ENCODE measurements at regions not wholly inside any gene's neighbourhood (a gene's known extent, or its start where the extent isn't known, plus 50 kb on each side); places are given as distances from the start of the nearest gene placed in this dataset.

GRCh38 chr13:76463314-76463713, 422.9 kb downstream of the KCTD12 start (continued):
- TF ChIP-seq YY1 (IDR thresholded peaks at IDR 0.05; ENCODE audit: low read depth) = no peak
- no peak for TF ChIP-seq FOXM1 (IDR thresholded peaks at IDR 0.05; ENCODE audit: low read depth)
- TF ChIP-seq TEAD4 (IDR thresholded peaks at IDR 0.05; ENCODE audit: borderline replicate concordance, insufficient read depth) = no peak
- TF ChIP-seq SIN3A (IDR thresholded peaks at IDR 0.05; ENCODE audit: borderline replicate concordance, low read depth, low read length) = no peak
- no peak for TF ChIP-seq MAX (IDR thresholded peaks at IDR 0.05; ENCODE audit: low read depth)
- no peak for TF ChIP-seq ZBTB33 (IDR thresholded peaks at IDR 0.05; ENCODE audit: borderline replicate concordance, low read depth)

- H3F3A ChIP-seq (replicated peaks; ENCODE audit: insufficient read depth) = no peaks in the 10 kb centered on the region
- CTCF ChIA-PET = interaction anchor here (1.0 kb wide), 1 partner anchor 586 kb away, joined by 3 read pairs; no protein-coding TSS in a partner anchor
- peaks cover 0 to 3% of the 10 kb centered on the region in 2 experiments for H3K36me3 ChIP-seq (replicated peaks in 1 of 2; ENCODE audit: control insufficient read depth in 1 of 2, insufficient read depth in 2 of 2, low read length in 1 of 2)
- H3K4me3 ChIP-seq (ENCODE audit: low read depth in 2 of 2, low read length in 1 of 2) = no peak overlapping the region
- H4K20me1 ChIP-seq (ENCODE audit: insufficient read depth) = no peaks in the 10 kb centered on the region
- H3K9me2 ChIP-seq = no peaks in the 10 kb centered on the region
- H3K4me2 ChIP-seq = no peak overlapping the region
- H3K9ac ChIP-seq = no peak overlapping the region
- WGBS (ENCODE audit: low lambda C conversion rate) = 44% methylated on average over 4 of the region's 4 CpGs
- no peak for DNase-seq
- no peak overlapping the region for H2AFZ ChIP-seq (ENCODE audit: low read depth)
- no peaks in the 10 kb centered on the region for H3K79me2 ChIP-seq (ENCODE audit: insufficient read depth)
- TF ChIP-seq YY1 (IDR thresholded peaks at IDR 0.05; ENCODE audit: low read depth) = no peak
- TF ChIP-seq NRF1 (IDR thresholded peaks at IDR 0.05; ENCODE audit: low read depth, low read length) = no peak
- TF ChIP-seq, protein P1, sequence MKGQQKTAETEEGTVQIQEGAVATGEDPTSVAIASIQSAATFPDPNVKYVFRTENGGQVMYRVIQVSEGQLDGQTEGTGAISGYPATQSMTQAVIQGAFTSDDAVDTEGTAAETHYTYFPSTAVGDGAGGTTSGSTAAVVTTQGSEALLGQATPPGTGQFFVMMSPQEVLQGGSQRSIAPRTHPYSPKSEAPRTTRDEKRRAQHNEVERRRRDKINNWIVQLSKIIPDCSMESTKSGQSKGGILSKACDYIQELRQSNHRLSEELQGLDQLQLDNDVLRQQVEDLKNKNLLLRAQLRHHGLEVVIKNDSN (IDR thresholded peaks at IDR 0.05; ENCODE audit: borderline replicate concordance, low read depth) = no peak
- TF ChIP-seq GABPA (IDR thresholded peaks at IDR 0.05; ENCODE audit: low read depth) = no peak
- no peak for TF ChIP-seq SMC3 (IDR thresholded peaks at IDR 0.05; ENCODE audit: low read depth, low read length)
- no peak for TF ChIP-seq JUND (IDR thresholded peaks at IDR 0.05)
- no peak for TF ChIP-seq TEAD4 (IDR thresholded peaks at IDR 0.05; ENCODE audit: borderline replicate concordance, insufficient read depth)
- no peak for TF ChIP-seq FOSL2 (IDR thresholded peaks at IDR 0.05; ENCODE audit: borderline replicate concordance, low read depth)
- no peak for TF ChIP-seq FOXJ3 (CRISPR knock-in tag; IDR thresholded peaks at IDR 0.05)
- TF ChIP-seq ZBTB33 (IDR thresholded peaks at IDR 0.05; ENCODE audit: borderline replicate concordance, low read depth) = no peak
- TF ChIP-seq EP300 (IDR thresholded peaks at IDR 0.05; ENCODE audit: borderline replicate concordance in 1 of 2, low read depth in 1 of 2, low read length in 1 of 2) = no peak
- TF ChIP-seq GATA2 (CRISPR knock-in tag; IDR thresholded peaks at IDR 0.05) = no peak
- no peak for TF ChIP-seq TAF1 (IDR thresholded peaks at IDR 0.05; ENCODE audit: borderline replicate concordance, low read depth, low read length)
- TF ChIP-seq, protein P2, sequence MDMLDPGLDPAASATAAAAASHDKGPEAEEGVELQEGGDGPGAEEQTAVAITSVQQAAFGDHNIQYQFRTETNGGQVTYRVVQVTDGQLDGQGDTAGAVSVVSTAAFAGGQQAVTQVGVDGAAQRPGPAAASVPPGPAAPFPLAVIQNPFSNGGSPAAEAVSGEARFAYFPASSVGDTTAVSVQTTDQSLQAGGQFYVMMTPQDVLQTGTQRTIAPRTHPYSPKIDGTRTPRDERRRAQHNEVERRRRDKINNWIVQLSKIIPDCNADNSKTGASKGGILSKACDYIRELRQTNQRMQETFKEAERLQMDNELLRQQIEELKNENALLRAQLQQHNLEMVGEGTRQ (IDR thresholded peaks at IDR 0.05; ENCODE audit: borderline replicate concordance, low read depth, low read length) = no peak
- no peak for TF ChIP-seq RCOR1 (IDR thresholded peaks at IDR 0.05; ENCODE audit: low read length)
- no peak overlapping the region for H3K27ac ChIP-seq (ENCODE audit: low read depth in 2 of 2, low read length in 1 of 2)
- H3K4me1 ChIP-seq (ENCODE audit: control insufficient read depth in 1 of 2, insufficient read depth in 2 of 2, low read depth in 1 of 2, low read length in 1 of 2) = no peaks in the 10 kb centered on the region
- no peaks in the 10 kb centered on the region for H3K9me3 ChIP-seq
- POLR2A ChIA-PET = no interaction called here
- no peaks in the 10 kb centered on the region; the same call in 1 of the 2 replicates for H3K27me3 ChIP-seq (ENCODE audit: insufficient read depth)
Measured at GRCh38 chr13:76461999-76462398, 424.2 kb downstream of the KCTD12 start.
